HG02610 (cell line): ENCODE measurements at regions not wholly inside any gene's neighbourhood (a gene's known extent, or its start where the extent isn't known, plus 50 kb on each side); places are given as distances from the start of the nearest gene placed in this dataset.

Experiments used
- ATAC-seq: cut with Tn5 transposase; IDR thresholded peaks from one replicate; pipeline ENCODE4 v1.9.1; 2021; ENCODE audit warnings: mild to moderate bottlenecking, moderate library complexity; ENCODE audit not compliant: unreplicated experiment

DNA sequence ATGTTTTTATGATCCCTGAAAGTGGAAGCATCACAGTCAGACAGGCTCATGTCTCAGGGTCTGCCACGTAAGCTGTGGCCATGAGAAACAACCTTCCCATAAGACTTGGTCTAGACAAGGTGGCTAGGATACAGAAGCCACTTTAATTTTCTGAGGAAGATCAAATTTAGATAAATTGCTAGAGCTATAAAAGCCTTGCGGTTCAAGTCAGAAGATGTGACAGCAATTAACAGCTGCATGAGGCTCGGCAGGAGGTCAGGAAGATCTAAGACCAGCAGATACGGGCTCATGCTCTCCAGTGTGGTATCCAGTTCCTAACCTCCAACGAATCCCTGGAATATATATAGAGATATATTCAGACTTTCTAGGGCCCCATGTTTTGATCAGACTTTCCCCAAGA lies 577.1 kb downstream of the PLPP3 start:
- no peak for ATAC-seq

DNA sequence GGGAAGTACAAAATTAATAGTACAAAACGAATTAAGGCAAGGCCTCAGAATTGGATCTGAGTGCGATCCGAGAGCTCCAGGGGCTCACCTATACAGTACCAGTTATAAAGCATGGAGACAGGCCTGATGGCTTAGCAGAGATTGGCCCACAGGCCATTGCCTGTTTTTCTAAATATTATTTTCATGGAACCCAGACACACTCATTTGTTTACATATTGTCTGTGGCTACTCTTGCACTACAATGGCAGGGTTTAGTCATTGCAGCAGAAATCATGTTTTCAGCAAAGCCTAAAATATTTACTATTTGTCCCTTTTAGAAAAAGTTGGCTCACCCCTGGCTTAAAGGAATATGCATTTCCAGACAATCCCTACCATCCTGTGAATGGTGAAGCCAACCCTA lies 578.9 kb downstream of the PLPP3 start:
- no peak for ATAC-seq

DNA sequence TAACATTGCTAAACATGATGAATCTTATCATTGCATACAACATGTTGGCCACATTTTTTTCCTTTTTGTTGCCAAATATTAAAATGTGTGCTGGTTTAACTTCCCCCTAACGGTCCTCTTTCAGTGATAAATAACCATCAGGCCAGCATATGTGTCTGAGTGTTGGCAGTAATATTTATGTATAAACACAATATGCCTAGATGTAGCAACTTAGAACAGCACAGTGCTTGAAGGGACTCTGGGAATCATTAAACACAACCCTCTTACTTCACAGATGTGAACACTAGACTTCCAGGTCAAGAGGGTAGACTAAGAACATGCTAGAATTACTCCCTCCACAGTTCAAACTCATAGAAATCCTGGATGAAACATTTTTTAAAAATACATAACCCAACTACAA lies 581.8 kb downstream of the PLPP3 start:
- no peak for ATAC-seq

DNA sequence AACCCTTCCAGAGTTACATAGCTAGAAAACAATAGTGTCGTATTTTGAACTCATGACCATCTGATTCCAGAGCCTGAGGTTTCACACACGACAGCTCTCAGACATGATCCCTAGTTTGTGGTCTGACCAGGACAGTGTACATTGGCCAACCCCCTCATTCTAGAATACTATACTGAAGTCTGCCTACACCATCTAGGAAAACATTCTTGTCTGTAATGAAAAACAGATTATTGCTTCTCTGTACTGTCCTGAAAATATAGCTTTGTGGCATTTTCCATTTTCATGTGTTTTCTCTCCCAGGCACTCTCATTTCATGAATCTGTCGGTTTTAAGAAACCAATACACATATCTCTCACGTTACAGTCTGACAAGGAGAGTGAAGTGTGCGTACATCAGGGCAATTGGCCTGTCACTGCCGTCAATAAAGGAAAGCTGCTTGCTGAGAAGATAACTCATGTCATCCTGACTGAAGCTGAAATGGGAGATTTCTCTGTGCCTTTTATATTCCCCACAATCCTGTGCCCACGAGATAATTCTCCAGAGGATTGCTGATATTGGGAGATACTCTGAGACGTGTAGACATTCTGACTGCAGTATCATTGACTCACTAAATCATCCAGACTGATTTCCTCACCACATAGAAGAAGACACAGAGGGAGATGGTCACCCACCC lies 585.6 kb downstream of the PLPP3 start:
- no peak for ATAC-seq

DNA sequence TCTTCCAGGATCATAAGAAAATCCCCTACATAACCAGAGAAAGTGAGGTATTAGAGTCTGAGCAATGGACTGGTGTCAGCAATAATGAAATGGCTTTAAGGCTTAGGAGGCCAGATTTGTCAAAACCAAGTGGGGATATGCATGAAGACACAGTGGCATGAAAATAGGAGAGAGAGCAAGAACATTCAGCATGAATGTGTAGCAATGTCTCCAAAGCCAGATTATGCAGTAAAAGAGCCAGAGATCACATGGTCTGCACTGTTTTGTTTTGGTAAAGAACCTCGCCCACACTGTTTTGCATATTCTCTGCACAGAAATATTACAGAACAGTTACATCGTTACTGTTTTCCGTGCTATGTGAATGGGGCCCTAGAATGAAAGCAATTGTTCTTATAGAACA lies 589.4 kb downstream of the PLPP3 start:
- no peak for ATAC-seq

DNA sequence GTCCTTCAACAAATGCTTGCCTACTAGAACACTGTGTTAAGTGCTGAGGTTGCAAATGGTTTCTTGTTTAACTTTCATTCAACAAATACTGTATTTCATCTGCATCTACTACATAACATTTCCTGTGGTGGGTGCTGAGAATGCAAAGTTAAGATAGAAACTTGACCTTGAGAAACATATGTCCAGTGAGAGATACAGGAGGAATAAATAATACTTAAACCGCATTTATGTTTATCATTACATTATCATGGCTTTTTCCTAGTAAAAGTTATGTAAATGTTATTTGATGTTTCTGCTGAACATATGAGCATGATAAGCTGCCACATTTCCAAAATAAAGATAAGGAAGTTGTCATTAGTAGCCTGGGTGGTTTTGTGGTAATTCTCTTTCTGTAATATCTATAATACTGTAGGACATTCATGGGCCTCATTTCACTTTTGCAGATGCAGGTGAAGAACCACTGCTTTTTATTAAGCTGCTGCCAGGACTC lies 590.4 kb downstream of the PLPP3 start:
- ATAC-seq = no peak

DNA sequence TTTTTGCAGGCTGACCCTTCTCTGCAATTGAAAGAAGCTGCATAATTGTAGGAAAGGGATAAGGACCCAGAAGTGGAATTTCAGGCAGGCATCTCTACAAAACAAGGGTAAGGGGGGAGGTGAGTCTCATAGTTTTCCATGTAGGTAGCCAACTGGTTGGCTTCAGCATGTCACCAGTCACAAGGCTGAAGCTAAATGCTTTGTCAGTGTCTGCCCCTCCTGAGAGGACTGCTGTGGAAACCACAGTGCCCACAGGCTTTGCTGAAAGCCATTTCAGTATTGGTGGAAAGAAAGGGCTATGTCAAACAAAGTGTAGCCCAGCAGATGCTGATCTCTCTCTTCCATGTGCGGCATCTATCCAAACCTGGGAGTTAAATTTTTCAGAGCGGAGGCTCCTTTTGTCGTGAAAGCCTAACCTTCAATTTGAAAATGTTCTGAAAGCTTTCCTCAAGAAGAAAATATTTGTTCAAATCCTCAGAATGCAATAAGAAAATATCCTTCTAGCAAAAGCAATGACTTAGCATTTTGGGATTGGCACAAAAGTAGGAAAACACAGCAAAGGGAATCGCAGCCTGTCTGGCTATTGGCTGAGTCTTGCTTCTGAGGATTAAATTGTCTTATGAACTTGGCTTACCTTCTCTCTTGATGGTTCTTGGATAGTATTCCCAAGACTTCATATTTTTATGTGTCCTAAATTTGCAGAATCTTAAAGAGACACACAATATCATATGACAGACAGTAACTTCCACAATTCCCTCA lies 591.7 kb downstream of the PLPP3 start:
- no peak for ATAC-seq

DNA sequence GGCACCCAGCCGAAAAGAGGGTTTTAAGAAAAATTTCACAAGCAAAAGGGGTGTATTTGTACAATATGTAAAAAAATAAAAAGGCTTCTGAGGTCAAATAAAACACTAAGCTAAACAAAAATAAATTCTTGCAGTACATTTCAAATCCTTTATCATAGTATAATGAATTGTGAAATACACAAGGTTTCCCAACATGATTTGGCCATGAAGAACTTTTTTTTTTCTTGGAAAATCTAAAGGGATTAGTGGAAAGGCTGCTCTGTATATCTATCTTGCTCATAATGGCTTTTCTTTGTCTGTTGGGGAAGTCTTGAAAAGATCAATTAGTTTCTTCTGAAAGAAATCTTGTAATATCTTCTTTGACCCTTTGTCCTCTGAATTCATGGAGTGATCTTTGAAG lies 593.4 kb downstream of the PLPP3 start:
- ATAC-seq = no peak

DNA sequence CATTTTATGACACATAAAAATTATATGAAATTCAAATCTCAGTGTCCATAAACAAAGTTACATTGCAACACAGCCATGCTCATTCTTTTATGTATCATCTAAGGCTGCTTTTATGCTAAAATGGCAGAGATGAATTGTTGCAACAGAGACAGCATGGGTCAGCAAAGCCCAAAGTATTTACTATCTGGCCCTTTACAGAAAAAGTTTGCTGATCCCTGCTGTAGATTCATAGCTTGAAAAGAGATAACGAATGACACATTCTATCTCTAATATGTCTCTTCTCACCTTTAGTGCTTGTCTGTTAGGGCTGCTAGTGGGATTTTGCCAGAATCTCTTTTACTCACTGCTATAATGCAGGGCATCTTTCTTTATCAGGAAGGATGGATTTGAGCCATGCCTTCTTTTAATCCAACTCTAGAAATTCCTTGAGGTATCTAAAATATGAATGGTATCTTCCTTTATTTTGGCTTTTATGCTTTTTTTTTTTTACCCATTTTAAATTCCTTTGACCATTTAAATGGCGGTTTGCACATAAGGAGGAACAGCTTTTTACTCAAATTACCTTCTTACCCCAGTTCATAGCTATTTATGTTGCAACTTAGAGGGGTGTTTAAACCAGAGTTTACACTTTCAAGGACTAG lies 598.2 kb downstream of the PLPP3 start:
- no peak for ATAC-seq

DNA sequence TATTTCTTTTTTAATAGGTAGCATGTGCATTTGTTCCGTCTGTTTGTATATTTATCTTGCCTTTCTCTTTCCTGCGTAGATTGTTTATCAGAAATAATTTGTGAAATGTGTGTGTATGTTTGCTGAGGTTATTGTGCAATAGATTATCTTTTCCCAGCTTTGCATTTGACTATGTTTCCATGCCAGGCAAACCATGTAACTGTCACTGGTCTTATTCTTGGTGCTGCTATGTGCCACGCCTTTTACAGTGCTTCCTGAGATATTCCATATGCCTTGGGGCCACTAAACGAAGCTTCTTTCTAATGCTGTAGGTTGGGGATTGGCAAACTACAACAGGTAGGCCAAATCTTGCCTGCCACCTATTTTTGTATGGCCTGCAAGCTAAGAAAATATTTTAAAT lies 598.8 kb downstream of the PLPP3 start:
- no peak for ATAC-seq

DNA sequence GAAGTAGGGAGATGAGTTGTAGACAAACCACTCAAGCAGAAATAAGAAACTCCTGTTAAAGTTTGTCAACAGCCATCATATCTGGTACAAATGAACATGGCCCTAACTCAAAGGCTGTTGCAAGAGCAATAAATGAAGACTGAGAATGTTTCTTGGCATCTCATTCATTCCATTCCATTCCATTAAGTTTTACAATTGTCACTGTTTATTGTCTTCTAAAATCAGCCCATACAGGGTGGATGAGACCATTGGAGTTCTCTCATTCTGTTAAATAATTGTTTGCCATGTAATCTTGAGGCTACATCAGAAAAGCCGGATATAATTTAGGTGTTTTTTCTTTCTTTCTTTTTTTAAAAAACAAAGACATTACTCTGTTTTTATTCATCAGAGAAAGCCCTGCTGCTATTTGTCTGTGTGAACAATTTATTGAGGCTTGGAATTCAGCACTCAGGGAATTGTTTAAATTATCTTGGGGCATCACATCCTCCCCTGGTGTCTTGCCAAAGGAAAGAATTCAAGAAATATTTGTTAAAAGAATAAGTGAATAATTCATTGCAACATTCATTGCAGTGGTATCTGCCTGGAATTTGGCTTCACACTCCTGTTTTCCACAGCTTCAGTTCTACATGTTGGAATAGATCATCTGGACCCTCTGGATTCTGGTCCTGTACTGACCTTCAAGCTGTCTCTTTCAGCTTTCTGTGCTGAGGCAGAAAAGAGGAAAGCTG lies 604.5 kb downstream of the PLPP3 start:
- no peak for ATAC-seq

DNA sequence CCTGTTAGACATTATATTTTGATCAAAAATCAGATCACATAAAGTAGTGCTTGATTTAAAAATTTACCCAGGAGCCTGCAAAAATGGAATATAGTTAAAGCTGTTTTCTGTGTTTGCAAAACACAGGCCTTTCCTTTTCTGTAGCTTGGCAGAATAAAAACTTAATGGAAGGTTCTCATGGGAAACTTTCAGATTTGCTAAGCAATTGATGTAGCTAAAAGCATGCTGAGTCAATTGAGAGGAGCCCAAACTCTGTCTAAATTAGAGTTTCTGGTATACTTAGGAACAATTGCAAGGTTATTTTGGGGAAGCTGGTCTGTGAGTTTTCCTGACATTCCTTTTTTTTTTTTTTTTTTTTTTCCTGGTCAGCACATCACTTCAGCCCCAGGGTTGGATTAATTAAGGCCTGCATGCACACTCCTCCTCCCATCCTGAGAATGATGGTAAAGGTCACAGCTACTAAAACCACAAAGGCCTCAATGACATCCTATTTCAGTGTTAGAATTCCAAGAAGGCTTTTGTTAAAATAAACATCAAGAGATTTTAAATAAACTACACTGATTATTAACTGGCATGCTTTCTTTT lies 608.7 kb downstream of the PLPP3 start:
- no peak for ATAC-seq

DNA sequence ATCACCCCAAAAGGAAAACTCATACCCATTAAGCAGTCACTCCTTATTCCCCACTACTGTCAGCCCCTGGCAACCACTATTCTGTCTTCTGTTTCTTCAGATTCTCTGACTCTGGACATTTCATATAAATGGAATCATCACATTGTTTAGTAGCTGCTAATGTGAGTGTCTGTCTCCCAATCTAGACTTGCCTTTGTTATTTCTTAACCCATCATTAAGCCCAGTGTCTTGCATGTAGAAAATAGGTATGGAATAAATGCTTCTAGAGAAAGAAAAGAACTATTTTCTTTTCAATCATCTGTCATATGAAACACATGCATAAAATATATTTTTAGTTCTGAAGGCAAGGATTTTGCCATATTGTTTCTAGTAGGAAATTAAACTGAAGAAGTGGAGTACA lies 610.0 kb downstream of the PLPP3 start:
- ATAC-seq = no peak

DNA sequence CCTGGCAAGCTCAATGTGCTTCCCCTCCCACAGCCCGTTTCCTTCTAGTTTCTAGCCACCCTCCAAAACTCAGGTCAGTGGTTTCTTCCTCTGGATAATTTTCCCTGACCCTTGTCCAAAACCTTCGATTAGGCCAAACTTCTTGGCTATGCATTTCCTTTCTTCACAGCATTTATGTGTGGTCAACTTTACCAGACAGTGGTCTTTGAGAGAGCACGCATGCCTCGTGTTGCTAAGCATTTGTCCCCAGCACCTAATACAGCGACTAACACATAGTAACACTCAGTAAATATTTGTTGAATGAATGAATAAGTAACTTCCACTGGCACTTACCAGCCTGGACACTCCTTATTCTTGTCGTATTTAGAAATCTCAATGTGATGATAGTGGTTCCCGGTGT lies 610.7 kb downstream of the PLPP3 start:
- ATAC-seq = no peak

DNA sequence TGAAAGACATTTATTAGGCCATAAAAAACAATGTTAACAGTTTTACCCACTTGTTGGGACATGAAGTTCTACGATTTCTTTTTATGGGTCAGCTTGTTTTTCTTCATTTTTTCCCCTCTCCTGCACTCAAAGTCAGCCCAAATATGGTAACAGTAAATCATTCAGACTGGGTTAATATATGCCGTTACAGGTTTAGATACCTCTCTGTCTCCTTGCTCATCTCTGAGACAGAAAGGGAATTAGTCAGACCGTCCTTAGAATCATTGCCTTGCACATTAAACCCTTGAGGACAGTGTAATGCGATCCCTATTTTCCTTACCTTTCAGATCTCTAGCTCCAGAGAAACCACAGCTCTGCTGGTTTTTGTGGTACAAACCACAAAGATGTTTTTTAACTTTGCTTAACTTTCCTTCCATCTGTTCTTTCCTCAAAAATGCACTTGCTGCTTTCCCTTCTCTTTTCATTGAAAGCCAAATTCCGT lies 613.3 kb downstream of the PLPP3 start:
- no peak for ATAC-seq

DNA sequence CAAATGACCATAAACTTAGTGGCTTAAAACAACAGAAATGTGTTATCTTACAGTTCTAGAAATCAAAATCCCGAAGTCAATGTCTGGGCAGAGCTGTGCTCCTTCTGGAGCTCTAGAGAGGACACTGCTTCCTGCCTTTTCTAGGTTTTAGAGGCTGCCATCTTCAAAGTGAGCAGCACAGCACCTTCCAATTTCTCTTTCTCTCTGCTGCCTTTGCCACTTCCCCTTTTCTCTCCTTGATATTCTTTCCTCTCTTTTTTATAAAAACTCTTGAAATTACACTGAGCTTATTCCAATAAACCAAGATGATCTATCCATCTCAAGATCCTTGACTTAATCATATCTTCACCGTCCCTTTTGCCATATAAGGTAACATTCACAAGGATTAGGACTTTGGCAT lies 616.9 kb downstream of the PLPP3 start:
- ATAC-seq = no peak

DNA sequence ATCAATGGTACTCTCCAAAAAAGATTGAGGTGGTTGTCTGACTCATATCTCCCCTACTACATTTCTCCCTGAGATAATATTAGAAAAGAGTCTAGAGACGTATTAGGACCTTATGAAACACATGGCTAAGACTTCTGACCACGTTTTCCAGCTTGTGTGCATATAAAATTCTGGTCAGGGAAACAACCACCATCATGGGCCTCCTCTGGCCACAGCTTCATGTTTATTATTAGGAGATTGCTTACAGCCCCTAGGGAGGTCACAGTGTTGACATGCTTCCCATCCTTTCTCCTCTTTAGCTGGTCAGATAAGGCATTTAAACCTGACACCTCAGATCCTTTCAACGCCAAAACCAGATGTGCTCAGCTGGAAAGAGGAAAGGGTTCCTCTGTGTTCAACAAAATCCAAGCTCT lies 620.2 kb downstream of the PLPP3 start:
- ATAC-seq = no peak

DNA sequence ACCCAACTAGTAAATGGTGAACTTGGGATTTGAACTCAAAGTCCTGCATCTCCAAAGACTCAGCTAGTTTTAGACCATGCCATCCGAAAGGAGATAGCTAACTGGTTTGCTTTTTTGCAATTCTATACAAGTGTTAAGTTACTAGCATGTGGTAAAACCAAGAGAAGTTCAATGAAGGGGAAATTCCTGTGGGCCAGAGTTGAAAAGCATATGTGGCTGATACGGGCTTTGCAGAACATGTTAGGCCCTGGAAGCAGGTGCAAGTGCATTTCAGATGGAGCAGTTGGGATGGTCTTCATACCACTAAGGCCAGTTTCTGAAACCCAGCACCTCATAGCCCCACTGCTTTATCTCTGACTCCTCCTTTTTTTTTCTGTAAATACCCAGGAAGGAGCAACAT lies 620.9 kb downstream of the PLPP3 start:
- no peak for ATAC-seq

DNA sequence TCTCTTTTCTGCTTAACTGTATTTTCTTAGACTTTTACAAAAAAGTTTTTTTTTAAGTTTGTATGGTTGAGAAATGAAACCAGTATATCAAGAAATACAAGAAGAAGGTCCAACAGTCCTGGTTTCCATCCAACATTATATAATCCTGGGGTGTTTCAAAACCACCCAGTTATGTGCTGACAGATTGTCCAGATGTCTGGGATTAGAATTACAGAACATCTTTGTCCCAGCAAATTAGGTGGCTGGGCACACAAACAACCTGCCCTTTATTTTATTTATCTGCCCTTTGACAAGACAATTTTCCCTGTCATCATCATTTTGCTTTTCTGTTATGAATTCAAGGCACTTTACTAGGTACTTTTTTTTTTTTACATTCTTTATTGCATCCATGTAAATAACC lies 622.1 kb downstream of the PLPP3 start:
- no peak for ATAC-seq

DNA sequence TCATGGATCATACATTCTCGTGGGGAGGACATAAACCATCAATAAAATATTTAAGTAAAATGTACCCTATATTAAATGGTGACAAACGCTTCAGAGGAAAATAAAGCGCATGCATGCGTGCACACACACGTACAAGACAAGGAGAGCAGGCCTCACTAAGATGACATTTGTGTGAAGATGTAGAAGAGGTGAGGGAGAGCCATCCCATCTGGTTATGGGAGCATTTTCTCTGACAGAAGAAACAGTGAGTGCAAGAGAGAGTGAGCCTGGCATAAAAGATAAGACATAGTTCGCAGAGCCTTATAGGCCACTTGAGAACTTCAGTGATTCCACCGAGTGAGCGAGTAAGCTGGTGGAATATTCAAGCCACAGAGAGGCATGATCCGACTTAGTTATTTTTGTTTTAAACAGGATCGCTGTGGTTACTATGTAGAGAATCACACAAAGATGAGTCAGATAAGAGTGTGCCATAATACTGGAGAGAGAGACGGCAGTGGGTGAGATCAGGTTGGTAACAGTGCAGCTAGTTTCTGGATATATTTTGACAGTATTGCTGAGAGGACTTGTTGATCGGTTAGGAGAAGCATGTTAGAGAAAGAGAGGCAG lies 624.2 kb downstream of the PLPP3 start:
- no peak for ATAC-seq

DNA sequence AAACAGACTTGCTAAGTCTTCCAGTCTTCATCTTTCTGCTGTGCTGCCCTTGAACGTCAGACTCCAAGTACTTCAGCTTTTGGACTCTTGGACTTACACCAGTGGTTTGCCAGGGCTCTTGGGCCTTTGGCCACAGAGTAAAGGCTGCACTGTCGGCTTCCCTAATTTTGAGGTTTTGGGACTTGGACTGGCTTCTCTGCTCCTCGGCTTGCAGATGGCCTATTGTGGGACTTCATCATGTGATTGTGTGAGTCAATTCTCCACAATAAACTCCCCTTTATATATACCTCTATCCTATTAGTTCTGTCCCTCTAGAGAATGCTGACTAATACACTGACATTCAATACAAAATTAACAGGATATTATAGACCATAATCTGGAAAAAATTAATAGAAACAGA lies 628.1 kb downstream of the PLPP3 start:
- ATAC-seq = no peak
